Heart left ventricle (tissue), 13 donors: ENCODE measurements at regions not wholly inside any gene's neighbourhood (a gene's known extent, or its start where the extent isn't known, plus 50 kb on each side); places are given as distances from the start of the nearest gene placed in this dataset.

Experiments used
- POLR2A ChIP-seq, 2 donors: fragments of 450-650 bp; IDR thresholded peaks; one replicate each; pipeline ENCODE4 v1.6.1; 2017; ENCODE audit warnings: antibody characterized with exemption in 2 of 2, mild to moderate bottlenecking in 2 of 2, moderate library complexity in 2 of 2
- TF ChIP-seq, protein P1 (sequence below), 12 donors: fragments of 200-600 bp; sonication (generic) in 4 of 12; IDR thresholded peaks; one replicate each; pipeline versions ENCODE4 v1.5.0 to v1.8.0; 2018 to 2022; ENCODE audit warnings: antibody characterized with exemption in 12 of 12, mild to moderate bottlenecking in 5 of 12
- donor health status: ischemic (EF 13 %, LVEDD 7.1; RV severe dilation, severe dysfunction).
- donor health status: DM: no; HTN: yes; CAD: no.
- donor health status: DM: no; HTN: no; CAD: no.
- donor health status: ischemic (EF 25% LVEDD 6.9; RV normal size, moderate dysfunction).
- donor health status: ischemic (EF 25% LVEDD 5.7; RV mildly dilated, moderate dysfunction).
- donor health status: ischemic (EF 35%, LVEDD 5.7; RV mildly dilated, moderate dysfunction).
- donor health status: nonischemic (EF 11% LVEDD 7.7; RV severe dilation, severe dysfunction).
- donor health status: DM: yes; HTN: yes; CAD: no.
- donor health status: PGD.
- donor health status: ischemic (EF 29% LVEDD 5.4; RV normal size, mild dysfunction).
- donor health status: nonischemic (EF 23%, LVEDD 6.1; RV moderate dilation, normal function).

- TF ChIP-seq, protein P1, sequence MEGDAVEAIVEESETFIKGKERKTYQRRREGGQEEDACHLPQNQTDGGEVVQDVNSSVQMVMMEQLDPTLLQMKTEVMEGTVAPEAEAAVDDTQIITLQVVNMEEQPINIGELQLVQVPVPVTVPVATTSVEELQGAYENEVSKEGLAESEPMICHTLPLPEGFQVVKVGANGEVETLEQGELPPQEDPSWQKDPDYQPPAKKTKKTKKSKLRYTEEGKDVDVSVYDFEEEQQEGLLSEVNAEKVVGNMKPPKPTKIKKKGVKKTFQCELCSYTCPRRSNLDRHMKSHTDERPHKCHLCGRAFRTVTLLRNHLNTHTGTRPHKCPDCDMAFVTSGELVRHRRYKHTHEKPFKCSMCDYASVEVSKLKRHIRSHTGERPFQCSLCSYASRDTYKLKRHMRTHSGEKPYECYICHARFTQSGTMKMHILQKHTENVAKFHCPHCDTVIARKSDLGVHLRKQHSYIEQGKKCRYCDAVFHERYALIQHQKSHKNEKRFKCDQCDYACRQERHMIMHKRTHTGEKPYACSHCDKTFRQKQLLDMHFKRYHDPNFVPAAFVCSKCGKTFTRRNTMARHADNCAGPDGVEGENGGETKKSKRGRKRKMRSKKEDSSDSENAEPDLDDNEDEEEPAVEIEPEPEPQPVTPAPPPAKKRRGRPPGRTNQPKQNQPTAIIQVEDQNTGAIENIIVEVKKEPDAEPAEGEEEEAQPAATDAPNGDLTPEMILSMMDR (IDR thresholded peaks at IDR 0.05): no peak
- no peak for TF ChIP-seq POLR2A (IDR thresholded peaks at IDR 0.05)
Measured at GRCh38 chr4:64682946-64683345, 273.7 kb upstream of the TECRL start.
